BLaER1 (cell line): ENCODE measurements at regions not wholly inside any gene's neighbourhood (a gene's known extent, or its start where the extent isn't known, plus 50 kb on each side); places are given as distances from the start of the nearest gene placed in this dataset.

Experiments
- H3K27ac ChIP-seq: shearing (Covaris generic); formaldehyde crosslinking; 2 replicates; pipeline ENCODE4 v1.8.1; 2022
- H3K27me3 ChIP-seq: shearing (Covaris generic); formaldehyde crosslinking; 2 replicates; pipeline ENCODE4 v1.8.1; 2022
- H3K36me3 ChIP-seq: shearing (Covaris generic); formaldehyde crosslinking; 2 replicates; pipeline ENCODE4 v1.8.1; 2022
- H3K4me1 ChIP-seq: shearing (Covaris generic); formaldehyde crosslinking; 2 replicates; pipeline ENCODE4 v1.8.1; 2022
- H3K4me2 ChIP-seq: shearing (Covaris generic); formaldehyde crosslinking; 2 replicates; pipeline ENCODE4 v1.8.1; 2022
- H3K4me3 ChIP-seq: shearing (Covaris generic); formaldehyde crosslinking; 2 replicates; pipeline ENCODE4 v1.8.1; 2022
- H3K9ac ChIP-seq: shearing (Covaris generic); formaldehyde crosslinking; 2 replicates; pipeline ENCODE4 v1.8.1; 2022
- H3K9me3 ChIP-seq: shearing (Covaris generic); formaldehyde crosslinking; 2 replicates; pipeline ENCODE4 v1.8.1; 2022
- H4K20me1 ChIP-seq: shearing (Covaris generic); formaldehyde crosslinking; 2 replicates; pipeline ENCODE4 v1.8.1; 2022
- Cebpa-rat ChIP-seq: shearing (Covaris generic); IDR thresholded peaks from 2 replicates; pipeline ENCODE4 v1.8.1; 2022

- TF ChIP-seq Cebpa-rat: no peak
- H3K4me2 ChIP-seq: no peak overlapping the region
- 0 out of 2 replicates have a peak, but pooled peaks cover 5% of the 10 kb centered on the region for H3K4me1 ChIP-seq
- H3K4me3 ChIP-seq: no peak overlapping the region
- no peak overlapping the region for H3K9ac ChIP-seq
- H3K27me3 ChIP-seq: no peaks in the 10 kb centered on the region
- H3K36me3 ChIP-seq: no peaks in the 10 kb centered on the region
- no peaks in the 10 kb centered on the region for H4K20me1 ChIP-seq
- H3K9me3 ChIP-seq: no peaks in the 10 kb centered on the region
- H3K27ac ChIP-seq: no peak overlapping the region
Measured at GRCh38 chr5:98585661-98586310, 187.7 kb upstream of the RGMB start.

- 0 out of 2 replicates have a peak, but pooled peaks cover 5% of the 10 kb centered on the region for H3K4me1 ChIP-seq
- no peak overlapping the region for H3K9ac ChIP-seq
- H3K4me2 ChIP-seq: no peak overlapping the region
- no peak overlapping the region for H3K27ac ChIP-seq
- TF ChIP-seq Cebpa-rat: no peak
- no peaks in the 10 kb centered on the region for H3K36me3 ChIP-seq
- no peaks in the 10 kb centered on the region for H4K20me1 ChIP-seq
- H3K27me3 ChIP-seq: no peaks in the 10 kb centered on the region
- no peaks in the 10 kb centered on the region for H3K9me3 ChIP-seq
- no peak overlapping the region for H3K4me3 ChIP-seq
Measured at GRCh38 chr5:98586581-98586980, 186.9 kb upstream of the RGMB start.

GRCh38 chr5:98587166-98587565 lies 186.3 kb upstream of the RGMB start:
- Histone ChIP-seq H4K20me1 (no peaks in the 10 kb centered on the region), H3K4me3 (no peak overlapping the region), H3K9ac (no peak overlapping the region), H3K4me1 (0 out of 2 replicates have a peak, but pooled peaks cover 5% of the 10 kb centered on the region), H3K27me3 (no peaks in the 10 kb centered on the region), H3K4me2 (no peak overlapping the region), H3K36me3 (no peaks in the 10 kb centered on the region), H3K9me3 (no peaks in the 10 kb centered on the region), H3K27ac (no peak overlapping the region)
- TF ChIP-seq Cebpa-rat: no peak

GRCh38 chr5:98588215-98588614 lies 185.2 kb upstream of the RGMB start:
- no peak overlapping the region for H3K27ac ChIP-seq

GRCh38 chr5:98593418-98593817 lies 180.0 kb upstream of the RGMB start:
- Histone ChIP-seq H3K4me2 (no peak overlapping the region), H3K9ac (no peak overlapping the region), H3K4me1 (0 out of 2 replicates have a peak, but pooled peaks cover 1% of the 10 kb centered on the region), H3K36me3 (no peaks in the 10 kb centered on the region), H3K27me3 (no peaks in the 10 kb centered on the region), H4K20me1 (no peaks in the 10 kb centered on the region), H3K27ac (no peak overlapping the region), H3K9me3 (no peaks in the 10 kb centered on the region), H3K4me3 (no peak overlapping the region)
- TF ChIP-seq Cebpa-rat: no peak

More at GRCh38 chr5:98588215-98588614, 185.2 kb upstream of the RGMB start:
- Histone ChIP-seq H3K36me3 (no peaks in the 10 kb centered on the region), H3K4me1 (0 out of 2 replicates have a peak, but pooled peaks cover 5% of the 10 kb centered on the region), H3K9me3 (no peaks in the 10 kb centered on the region), H4K20me1 (no peaks in the 10 kb centered on the region), H3K4me2 (peak overlapping the region; percentile 12; the same call in 1 of the 2 replicates), H3K4me3 (no peak overlapping the region), H3K9ac (no peak overlapping the region), H3K27me3 (no peaks in the 10 kb centered on the region)
- TF ChIP-seq Cebpa-rat: no peak

- Histone ChIP-seq H3K27me3 (no peaks in the 10 kb centered on the region), H3K9me3 (no peaks in the 10 kb centered on the region), H3K4me3 (no peak overlapping the region), H3K4me2 (no peak overlapping the region), H3K9ac (no peak overlapping the region), H3K4me1 (no peaks in the 10 kb centered on the region), H4K20me1 (no peaks in the 10 kb centered on the region), H3K36me3 (no peaks in the 10 kb centered on the region), H3K27ac (no peak overlapping the region)
- TF ChIP-seq Cebpa-rat: no peak
Measured at GRCh38 chr5:98594098-98594497, 179.4 kb upstream of the RGMB start.

GRCh38 chr5:98599016-98599415 lies 174.4 kb upstream of the RGMB start:
- Histone ChIP-seq H3K9me3 (peaks cover 18% of the 10 kb centered on the region), H3K9ac (no peak overlapping the region), H3K27ac (no peak overlapping the region), H4K20me1 (no peaks in the 10 kb centered on the region), H3K27me3 (no peaks in the 10 kb centered on the region), H3K4me3 (no peak overlapping the region), H3K4me2 (no peak overlapping the region), H3K4me1 (no peaks in the 10 kb centered on the region; the same call in 1 of the 2 replicates), H3K36me3 (no peaks in the 10 kb centered on the region)
- TF ChIP-seq Cebpa-rat: no peak

GRCh38 chr5:98602534-98603112 lies 170.8 kb upstream of the RGMB start:
- Histone ChIP-seq H3K4me2 (no peak overlapping the region), H4K20me1 (no peaks in the 10 kb centered on the region), H3K4me3 (no peak overlapping the region), H3K9ac (no peak overlapping the region), H3K27ac (no peak overlapping the region), H3K27me3 (no peaks in the 10 kb centered on the region), H3K9me3 (peaks cover 18% of the 10 kb centered on the region), H3K4me1 (no peaks in the 10 kb centered on the region; the same call in 1 of the 2 replicates), H3K36me3 (no peaks in the 10 kb centered on the region)
- no peak for TF ChIP-seq Cebpa-rat

GRCh38 chr5:98603456-98603855 lies 170.0 kb upstream of the RGMB start:
- Histone ChIP-seq H3K36me3 (no peaks in the 10 kb centered on the region), H3K9ac (no peak overlapping the region), H3K4me3 (no peak overlapping the region), H3K4me1 (no peaks in the 10 kb centered on the region; the same call in 1 of the 2 replicates), H4K20me1 (no peaks in the 10 kb centered on the region), H3K27ac (no peak overlapping the region), H3K9me3 (peaks cover 18% of the 10 kb centered on the region), H3K27me3 (no peaks in the 10 kb centered on the region), H3K4me2 (no peak overlapping the region)
- TF ChIP-seq Cebpa-rat: no peak

GRCh38 chr5:98604301-98604700 lies 169.2 kb upstream of the RGMB start:
- Histone ChIP-seq H3K36me3 (no peaks in the 10 kb centered on the region), H3K4me1 (no peaks in the 10 kb centered on the region; the same call in 1 of the 2 replicates), H3K9me3 (peaks cover 18% of the 10 kb centered on the region), H3K4me3 (no peak overlapping the region), H3K9ac (no peak overlapping the region), H3K27ac (no peak overlapping the region), H3K27me3 (no peaks in the 10 kb centered on the region), H4K20me1 (no peaks in the 10 kb centered on the region), H3K4me2 (no peak overlapping the region)
- TF ChIP-seq Cebpa-rat: no peak
